ENCODE measurements at regions not wholly inside any gene's neighbourhood (a gene's known extent, or its start where the extent isn't known, plus 50 kb on each side); places are given as distances from the start of the nearest gene placed in this dataset.

- TF ChIP-seq CTCF (IDR thresholded peaks at IDR 0.05; ENCODE audit: poor library complexity) = no peak
- TF ChIP-seq EZH2 (IDR thresholded peaks at IDR 0.05; ENCODE audit: borderline replicate concordance) = no peak
- no peak for TF ChIP-seq EZH2phosphoT487 (IDR thresholded peaks at IDR 0.05; ENCODE audit: low read depth, severe bottlenecking, unreplicated experiment)
Measured at GRCh38 chr12:93146970-93147369, 217.9 kb upstream of the EEA1 start.
